NOMO-1 (cell line): ENCODE measurements at regions not wholly inside any gene's neighbourhood (a gene's known extent, or its start where the extent isn't known, plus 50 kb on each side); places are given as distances from the start of the nearest gene placed in this dataset.
A peak's percentile ranks its signal among the peaks of the same experiment; 100 is the strongest.
"Not testable (repeated sequence)": the region's sequence is repeated elsewhere in the genome, so short reads cannot be mapped to it uniquely, and the experiment has no call there.

Experiments used
- DNase-seq, 2 experiments: peaks; one replicate each; lab custom pipeline; 2025; ENCODE audit not compliant: unreplicated experiment in 2 of 2; lab: John Stamatoyannopoulos, UW

GRCh38 chr2:180705122-180705521 lies 275.3 kb upstream of the UBE2E3 start:
- DNase-seq = peak in 1 of 2 experiments; percentile 48

GRCh38 chr2:180699657-180700361 lies 280.6 kb upstream of the UBE2E3 start:
- no peak for DNase-seq

GRCh38 chr2:180698668-180699067 lies 281.7 kb upstream of the UBE2E3 start:
- DNase-seq = no peak

GRCh38 chr2:180695586-180696401 lies 284.6 kb upstream of the UBE2E3 start:
- no peak for DNase-seq

GRCh38 chr2:180694445-180695421 lies 285.7 kb upstream of the UBE2E3 start:
- peak; percentile 50 to 79 for DNase-seq

GRCh38 chr2:180692322-180692721 lies 288.1 kb upstream of the UBE2E3 start:
- no peak for DNase-seq

- DNase-seq = not testable (repeated sequence)
Observed at GRCh38 chr2:180691855-180692223, 288.6 kb upstream of the UBE2E3 start.

- not testable (repeated sequence) for DNase-seq
Observed at GRCh38 chr2:180691186-180691854, 289.1 kb upstream of the UBE2E3 start.

- no peak for DNase-seq
Observed at GRCh38 chr2:180690611-180691010, 289.8 kb upstream of the UBE2E3 start.

GRCh38 chr2:180682871-180683270 lies 297.5 kb upstream of the UBE2E3 start:
- DNase-seq = no peak

GRCh38 chr2:180679693-180680092 lies 300.7 kb upstream of the UBE2E3 start:
- DNase-seq = no peak

GRCh38 chr2:180678625-180678972 lies 301.8 kb upstream of the UBE2E3 start:
- DNase-seq = no peak

GRCh38 chr2:180677930-180678624 lies 302.3 kb upstream of the UBE2E3 start:
- no peak for DNase-seq

- no peak for DNase-seq
Observed at GRCh38 chr2:180677200-180677599, 303.2 kb upstream of the UBE2E3 start.

- no peak for DNase-seq
Observed at GRCh38 chr2:180676520-180677025, 303.8 kb upstream of the UBE2E3 start.

- no peak for DNase-seq
Observed at GRCh38 chr2:180675170-180675569, 305.2 kb upstream of the UBE2E3 start.

- no peak for DNase-seq
Observed at GRCh38 chr2:180672377-180672776, 308.0 kb upstream of the UBE2E3 start.

GRCh38 chr2:180670302-180671003 lies 310.0 kb upstream of the UBE2E3 start:
- DNase-seq = peak; percentile 62 to 70

GRCh38 chr2:180669016-180669415 lies 311.4 kb upstream of the UBE2E3 start:
- no peak for DNase-seq
